Chondrocyte (in vitro differentiated cells): ENCODE measurements at regions not wholly inside any gene's neighbourhood (a gene's known extent, or its start where the extent isn't known, plus 50 kb on each side); places are given as distances from the start of the nearest gene placed in this dataset.

Experiments used
- DNase-seq: peaks from one replicate; pipeline ENCODE4 v3.0.0; 2021; ENCODE audit warnings: mixed read lengths, low spot score
- H3K27ac Mint-ChIP-seq: one replicate; pipeline ENCODE4 v1.8.0; 2021; ENCODE audit warnings: mild to moderate bottlenecking, moderate library complexity, mixed read lengths; ENCODE audit not compliant: unreplicated experiment
- H3K27me3 Mint-ChIP-seq: 2 replicates; pipeline ENCODE4 v1.8.0; 2021; ENCODE audit warnings: low read depth, mixed read lengths
- H3K36me3 Mint-ChIP-seq: 2 replicates; pipeline ENCODE4 v1.8.0; 2021; ENCODE audit warnings: low read depth, mixed read lengths
- H3K4me1 Mint-ChIP-seq: 2 replicates; pipeline ENCODE4 v1.8.0; 2021; ENCODE audit warnings: low read depth, mild to moderate bottlenecking, mixed read lengths
- H3K4me3 Mint-ChIP-seq: one replicate; pipeline ENCODE4 v1.8.0; 2021; ENCODE audit warnings: mild to moderate bottlenecking, moderate library complexity, mixed read lengths; ENCODE audit not compliant: unreplicated experiment
- H3K9me3 Mint-ChIP-seq: 2 replicates; pipeline ENCODE4 v1.8.0; 2021; ENCODE audit warnings: low read depth, mixed read lengths
- TF ChIP-seq, protein P1 (sequence below): fragments of 200-600 bp; sonication (generic); IDR thresholded peaks from 2 replicates; pipeline ENCODE4 v1.5.0; 2021; ENCODE audit warnings: antibody characterized with exemption, mild to moderate bottlenecking, moderate library complexity

DNA sequence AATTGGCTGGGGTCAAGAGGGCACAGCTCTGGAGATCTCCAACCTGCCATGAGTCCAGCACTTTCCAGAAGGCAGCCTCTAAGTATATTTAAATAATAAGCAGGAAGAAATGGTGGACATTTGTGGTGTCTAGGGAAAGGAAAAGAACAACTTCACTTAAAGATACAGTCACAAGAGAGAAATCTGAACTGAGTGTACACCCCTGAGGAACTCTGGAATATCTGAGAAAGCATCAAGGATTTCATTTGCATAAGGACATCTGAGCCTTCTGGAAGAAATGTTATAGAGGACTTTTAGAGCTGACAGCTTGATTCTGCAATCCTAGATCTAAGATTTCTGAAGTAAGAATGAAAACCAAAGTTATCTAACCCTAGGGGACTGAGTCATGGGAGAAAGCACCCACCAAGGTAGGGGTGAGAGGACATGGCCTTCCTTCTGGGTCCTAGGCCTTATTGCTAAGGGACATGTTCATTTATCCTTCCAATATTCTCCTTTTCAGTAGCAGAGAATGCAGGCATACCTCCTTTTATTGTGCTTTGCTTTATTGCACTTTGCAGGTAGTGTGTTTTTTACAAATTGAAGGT is 253.4 kb upstream of the SLC24A2 start:
- Mint-ChIP-seq H3K27ac (no peak overlapping the region), H3K9me3 (no peaks in the 10 kb centered on the region), H3K4me1 (no peaks in the 10 kb centered on the region), H3K36me3 (no peaks in the 10 kb centered on the region), H3K4me3 (no peak overlapping the region), H3K27me3 (peaks cover 3% of the 10 kb centered on the region)
- TF ChIP-seq, protein P1, sequence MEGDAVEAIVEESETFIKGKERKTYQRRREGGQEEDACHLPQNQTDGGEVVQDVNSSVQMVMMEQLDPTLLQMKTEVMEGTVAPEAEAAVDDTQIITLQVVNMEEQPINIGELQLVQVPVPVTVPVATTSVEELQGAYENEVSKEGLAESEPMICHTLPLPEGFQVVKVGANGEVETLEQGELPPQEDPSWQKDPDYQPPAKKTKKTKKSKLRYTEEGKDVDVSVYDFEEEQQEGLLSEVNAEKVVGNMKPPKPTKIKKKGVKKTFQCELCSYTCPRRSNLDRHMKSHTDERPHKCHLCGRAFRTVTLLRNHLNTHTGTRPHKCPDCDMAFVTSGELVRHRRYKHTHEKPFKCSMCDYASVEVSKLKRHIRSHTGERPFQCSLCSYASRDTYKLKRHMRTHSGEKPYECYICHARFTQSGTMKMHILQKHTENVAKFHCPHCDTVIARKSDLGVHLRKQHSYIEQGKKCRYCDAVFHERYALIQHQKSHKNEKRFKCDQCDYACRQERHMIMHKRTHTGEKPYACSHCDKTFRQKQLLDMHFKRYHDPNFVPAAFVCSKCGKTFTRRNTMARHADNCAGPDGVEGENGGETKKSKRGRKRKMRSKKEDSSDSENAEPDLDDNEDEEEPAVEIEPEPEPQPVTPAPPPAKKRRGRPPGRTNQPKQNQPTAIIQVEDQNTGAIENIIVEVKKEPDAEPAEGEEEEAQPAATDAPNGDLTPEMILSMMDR, result no peak
- DNase-seq, result no peak

- TF ChIP-seq, protein P1, result no peak
- Mint-ChIP-seq H3K9me3 (no peaks in the 10 kb centered on the region), H3K27me3 (peaks cover 3% of the 10 kb centered on the region), H3K4me1 (no peaks in the 10 kb centered on the region), H3K4me3 (no peak overlapping the region), H3K27ac (no peak overlapping the region), H3K36me3 (no peaks in the 10 kb centered on the region)
- no peak for DNase-seq
These were observed 252.9 kb upstream of the SLC24A2 start for GRCh38 chr9:20041697-20042081.

DNA sequence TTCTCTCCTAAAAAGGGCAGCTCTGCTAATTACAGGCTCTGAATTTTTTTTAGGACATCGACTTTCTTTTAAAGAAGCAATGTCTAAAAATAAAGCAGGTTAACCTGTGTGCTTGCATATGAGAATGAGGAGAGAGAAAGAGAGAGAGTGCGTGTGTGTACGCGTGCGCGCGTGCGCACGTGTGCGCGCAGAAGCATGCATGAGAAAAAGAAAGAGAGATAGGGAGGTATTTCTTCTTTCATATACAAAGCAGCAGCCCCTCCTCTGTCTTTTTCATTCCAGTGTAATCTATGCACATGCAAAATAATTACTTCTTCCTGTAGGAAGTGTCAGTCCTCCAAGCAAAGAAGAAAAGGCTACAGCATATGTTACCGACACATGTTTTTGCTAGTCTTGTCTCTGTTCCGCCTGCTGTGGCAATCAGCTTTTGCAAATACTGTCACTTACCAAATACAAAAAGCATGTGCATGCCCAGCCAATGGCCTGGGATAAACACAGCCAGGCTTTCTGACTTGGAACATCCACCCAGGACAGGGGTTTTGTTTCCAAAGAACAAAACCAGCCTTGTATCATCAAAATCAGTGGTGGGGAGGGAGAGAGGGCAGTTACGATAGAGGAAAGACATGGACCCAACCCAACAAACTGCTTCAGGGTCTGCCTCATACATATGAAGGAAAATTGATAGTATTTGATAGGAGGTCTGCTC is 252.3 kb upstream of the SLC24A2 start:
- no peaks in the 10 kb centered on the region for H3K36me3 Mint-ChIP-seq

GRCh38 chr9:20037699-20038098 is 248.9 kb upstream of the SLC24A2 start:
- H3K4me1 Mint-ChIP-seq, result no peaks in the 10 kb centered on the region
- no peak for DNase-seq
- TF ChIP-seq, protein P1, result no peak
- no peaks in the 10 kb centered on the region for H3K36me3 Mint-ChIP-seq
- peaks cover 3% of the 10 kb centered on the region for H3K27me3 Mint-ChIP-seq
- no peak overlapping the region for H3K27ac Mint-ChIP-seq
- no peaks in the 10 kb centered on the region for H3K9me3 Mint-ChIP-seq
- no peak overlapping the region for H3K4me3 Mint-ChIP-seq

More for the DNA sequence above, 252.3 kb upstream of the SLC24A2 start:
- Mint-ChIP-seq H3K4me3 (no peak overlapping the region), H3K4me1 (no peaks in the 10 kb centered on the region), H3K27me3 (peaks cover 3% of the 10 kb centered on the region), H3K9me3 (no peaks in the 10 kb centered on the region), H3K27ac (no peak overlapping the region)
- no peak for DNase-seq
- TF ChIP-seq, protein P1, result no peak

- TF ChIP-seq, protein P1, result no peak
- no peak for DNase-seq
- Mint-ChIP-seq H3K36me3 (no peaks in the 10 kb centered on the region), H3K9me3 (no peaks in the 10 kb centered on the region), H3K27ac (no peak overlapping the region), H3K4me3 (no peak overlapping the region), H3K4me1 (peaks cover 4% of the 10 kb centered on the region), H3K27me3 (no peaks in the 10 kb centered on the region)
These were observed 244.7 kb upstream of the SLC24A2 start for GRCh38 chr9:20033511-20033910.
